NCI-H526 treated with DMSO at 0.1 percent for 48 hours (cell line): ENCODE measurements at regions not wholly inside any gene's neighbourhood (a gene's known extent, or its start where the extent isn't known, plus 50 kb on each side); places are given as distances from the start of the nearest gene placed in this dataset.
"Not testable (repeated sequence)": the region's sequence is repeated elsewhere in the genome, so short reads cannot be mapped to it uniquely, and the experiment has no call there.

Experiments used
- DNase-seq: peaks from one replicate; lab custom pipeline; 2025; lab: John Stamatoyannopoulos, UW

- DNase-seq, result no peak
Measured at GRCh38 chr2:173547499-173547898, 192.8 kb downstream of the CDCA7 start.

DNA sequence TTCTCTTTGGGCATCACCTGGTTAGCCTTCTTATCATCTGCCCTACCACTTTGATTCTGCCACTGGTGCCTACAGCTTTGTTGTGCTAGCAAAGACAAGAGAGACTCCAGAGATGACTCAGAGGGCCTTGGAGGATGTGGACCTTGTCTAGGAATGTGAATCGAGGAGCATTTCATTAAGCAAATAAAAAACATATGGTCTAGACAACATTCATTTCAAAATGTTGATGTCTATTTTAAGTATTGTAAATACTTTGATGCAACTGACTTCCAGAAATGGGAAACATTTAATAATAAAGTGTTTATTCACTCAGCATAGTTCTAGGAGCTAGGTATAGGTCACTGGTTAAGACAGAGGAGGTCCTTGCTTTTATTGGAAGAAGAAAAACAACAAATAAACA lies 195.5 kb downstream of the CDCA7 start:
- DNase-seq, result no peak

DNA sequence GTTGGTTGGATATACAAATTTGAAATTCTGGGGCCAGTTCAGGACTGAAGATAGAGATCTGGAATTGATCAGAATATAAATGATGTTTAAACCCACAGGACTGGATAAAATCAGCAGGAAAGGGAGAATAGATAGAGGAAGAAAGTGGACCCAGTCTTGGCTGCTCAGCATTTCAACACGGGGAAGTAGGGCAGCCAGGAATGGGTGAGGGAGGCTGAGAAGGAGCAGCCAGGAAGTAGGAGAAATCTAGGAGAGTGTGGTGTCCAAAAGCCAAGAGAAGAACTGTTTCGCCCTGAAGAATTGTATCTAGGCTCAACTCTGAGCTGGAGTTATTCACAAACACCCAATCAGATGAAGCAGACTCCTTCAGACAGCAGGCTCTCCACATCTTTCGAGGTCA lies 197.9 kb downstream of the CDCA7 start:
- DNase-seq, result no peak

DNA sequence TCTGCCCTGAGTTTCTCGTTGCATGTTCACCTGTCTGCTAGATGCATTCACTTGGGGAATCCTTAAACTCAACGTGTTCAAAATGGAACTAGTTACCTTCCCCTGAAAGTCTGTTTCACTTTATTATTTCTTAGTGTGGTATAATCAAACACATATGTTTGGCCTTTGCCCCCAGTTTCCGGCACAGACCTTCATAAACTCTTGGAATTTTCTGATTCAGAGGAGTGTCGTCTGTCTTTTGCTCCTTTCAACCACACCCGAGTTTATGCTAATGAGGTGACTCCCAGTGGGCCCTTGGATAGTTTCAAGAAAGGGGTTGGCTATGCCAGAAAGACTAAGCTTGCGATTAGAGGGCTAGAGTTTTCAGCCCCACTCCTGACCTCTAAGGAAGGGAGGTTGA lies 198.9 kb downstream of the CDCA7 start:
- no peak for DNase-seq

- no peak for DNase-seq
Measured at GRCh38 chr2:173555833-173556232, 201.2 kb downstream of the CDCA7 start.

DNA sequence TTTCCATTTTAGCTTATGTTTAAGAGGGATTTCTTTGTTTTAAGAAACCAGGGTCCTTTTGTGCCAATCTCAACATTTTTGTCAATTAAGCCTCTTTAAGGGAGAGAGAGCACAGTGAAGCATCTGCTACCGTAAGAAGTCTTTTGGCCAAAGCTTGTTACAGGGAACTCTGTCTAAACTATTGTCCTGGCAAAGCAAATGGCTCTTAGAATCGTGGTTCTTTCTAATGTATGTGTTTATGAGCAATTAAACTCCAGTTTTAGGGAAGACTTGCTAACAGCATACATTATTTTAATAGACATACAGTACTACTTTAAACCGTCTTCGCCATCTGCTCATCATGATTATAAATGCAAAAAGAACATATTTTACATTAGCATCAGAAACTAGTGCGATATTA lies 202.1 kb downstream of the CDCA7 start:
- no peak for DNase-seq

DNA sequence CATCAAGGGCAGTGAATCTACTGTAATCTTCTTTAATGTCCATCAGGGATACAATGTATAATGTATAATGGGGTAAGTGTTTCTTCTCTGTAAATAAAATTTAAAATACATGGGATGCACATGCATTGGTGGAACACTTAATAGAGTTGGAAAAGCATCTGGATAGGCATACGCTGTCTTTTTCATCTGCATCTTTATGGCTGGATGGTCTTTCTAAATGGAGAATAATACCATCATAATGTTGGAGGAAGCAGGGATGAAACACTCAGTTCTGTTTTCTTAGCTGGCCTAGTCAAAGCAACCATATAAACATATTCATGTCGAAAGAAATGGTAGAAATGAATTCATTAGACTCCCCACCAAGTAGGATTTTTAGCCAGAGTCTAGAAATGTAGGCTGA lies 202.8 kb downstream of the CDCA7 start:
- no peak for DNase-seq

- no peak for DNase-seq
Measured at GRCh38 chr2:173567493-173567892, 212.8 kb downstream of the CDCA7 start.

GRCh38 chr2:173568054-173568453 lies 213.4 kb downstream of the CDCA7 start:
- DNase-seq, result peak; percentile 11

DNA sequence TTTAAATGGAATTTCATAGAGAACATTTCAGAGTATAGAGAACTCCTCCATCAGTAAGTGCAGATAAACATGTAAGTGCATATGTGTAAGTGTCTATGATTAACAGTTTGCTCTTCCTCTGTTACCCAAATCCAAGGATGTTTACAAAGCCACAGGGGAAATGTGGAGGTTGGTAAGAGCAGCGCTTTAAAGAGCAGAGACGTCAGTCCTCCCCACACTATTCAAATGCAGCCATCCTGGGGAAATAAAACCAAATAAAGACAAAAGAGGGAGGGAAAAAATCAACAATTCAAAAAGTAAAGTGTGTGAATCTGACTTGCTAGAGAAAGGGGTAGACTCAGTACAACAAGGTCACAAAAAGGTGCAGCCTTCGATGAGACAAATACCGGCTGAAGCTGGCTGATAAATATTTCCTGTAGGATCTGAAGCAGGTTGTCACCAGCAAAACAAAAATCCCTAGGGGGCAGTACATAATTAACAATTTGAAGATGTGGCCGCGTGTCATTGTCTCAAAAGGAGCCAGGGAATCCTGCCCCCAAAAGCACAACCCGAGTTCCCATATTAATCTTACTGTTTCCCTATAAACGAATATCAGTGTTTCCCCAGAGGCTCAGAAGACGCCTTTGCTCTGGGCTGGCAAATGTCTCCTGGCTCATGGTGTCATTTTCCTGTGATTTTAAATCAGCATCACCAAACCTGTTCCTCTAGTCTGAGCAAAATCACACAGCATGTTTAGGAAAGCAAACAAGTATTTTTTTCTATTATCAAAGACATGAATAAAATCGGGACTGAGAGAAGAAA lies 216.5 kb downstream of the CDCA7 start:
- DNase-seq, result peak; percentile 68

DNA sequence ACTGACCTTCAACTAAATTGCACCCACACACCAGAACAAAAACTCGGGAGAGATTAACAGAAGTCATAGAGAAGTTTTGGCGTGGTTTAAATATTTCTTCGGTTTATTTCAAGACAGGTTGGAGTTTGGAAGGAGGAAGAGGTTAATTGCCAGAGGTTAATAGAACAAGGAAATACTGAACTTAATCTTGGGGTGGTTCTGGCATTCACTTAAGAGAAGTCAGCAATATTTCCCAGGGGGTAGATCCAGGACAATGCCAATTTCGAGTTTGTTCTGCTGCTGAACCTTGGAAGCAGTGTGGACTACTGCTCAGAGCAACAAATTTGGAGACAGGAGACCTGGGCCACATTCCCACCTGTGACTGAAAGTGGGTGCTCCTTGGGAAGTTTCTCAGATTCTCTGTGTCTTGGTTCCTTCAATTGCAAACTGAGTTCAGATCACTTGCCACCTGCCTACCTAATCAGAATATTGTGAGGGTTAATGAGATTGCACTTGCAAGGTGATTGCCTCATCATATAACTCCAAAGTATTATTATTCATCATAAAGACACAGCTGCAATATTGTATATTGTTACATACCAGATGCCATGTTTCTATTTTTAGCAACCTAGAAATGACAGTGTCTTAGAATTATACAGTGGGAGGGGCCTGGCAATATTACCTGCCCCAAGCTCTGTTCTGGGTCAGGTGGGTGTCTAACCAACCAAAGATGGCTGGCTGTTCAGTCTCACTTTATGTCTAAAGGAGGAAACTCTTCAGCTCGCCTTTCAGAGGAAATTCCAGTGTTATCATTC lies 217.4 kb downstream of the CDCA7 start:
- DNase-seq, result no peak

DNA sequence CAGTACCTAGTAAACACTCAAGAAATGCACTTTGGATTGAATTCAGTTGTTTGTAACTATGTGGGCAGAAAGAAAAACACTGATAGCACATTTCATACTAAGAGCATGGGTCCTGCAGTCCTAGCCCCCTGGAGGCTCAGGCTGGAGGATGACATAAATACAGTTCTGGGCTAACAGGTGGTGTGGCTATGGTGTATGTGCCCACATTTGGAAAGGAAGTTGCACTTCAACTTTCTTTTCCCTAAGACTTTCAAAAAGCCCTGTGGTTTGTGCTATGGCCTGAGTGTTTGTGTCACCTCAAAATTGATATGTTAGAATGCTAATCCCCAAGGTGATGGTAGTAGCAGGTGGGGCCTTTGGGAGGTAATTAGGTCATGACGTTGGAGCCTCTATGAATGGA lies 218.2 kb downstream of the CDCA7 start:
- no peak for DNase-seq

- DNase-seq, result not testable (repeated sequence)
Measured at GRCh38 chr2:173573782-173574181, 219.1 kb downstream of the CDCA7 start.

GRCh38 chr2:173574324-173575112 lies 219.8 kb downstream of the CDCA7 start:
- DNase-seq, result no peak

- DNase-seq, result no peak
Measured at GRCh38 chr2:173578404-173579107, 223.9 kb downstream of the CDCA7 start.

GRCh38 chr2:173580351-173580750 lies 225.7 kb downstream of the CDCA7 start:
- no peak for DNase-seq

DNA sequence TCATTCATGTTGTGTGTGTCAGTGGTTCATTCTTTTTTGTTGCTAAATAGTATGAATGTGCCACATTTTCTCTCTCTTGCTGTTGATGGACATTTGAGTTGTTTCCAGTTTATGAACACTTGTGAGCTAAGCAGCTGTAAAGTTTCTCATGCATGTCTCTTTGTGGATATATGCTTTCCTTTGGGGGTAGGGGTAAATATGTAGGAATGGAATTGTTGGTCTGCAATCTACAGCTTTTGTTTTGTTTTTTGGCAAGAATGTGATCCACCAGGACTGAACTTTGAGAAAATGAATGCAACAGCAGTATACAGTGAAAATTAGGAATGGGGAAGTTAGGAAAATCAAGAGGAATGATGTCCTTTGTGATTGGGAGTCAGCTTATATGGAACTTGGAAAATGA lies 226.3 kb downstream of the CDCA7 start:
- DNase-seq, result no peak

GRCh38 chr2:173583196-173583595 lies 228.5 kb downstream of the CDCA7 start:
- no peak for DNase-seq

GRCh38 chr2:173584000-173584399 lies 229.3 kb downstream of the CDCA7 start:
- no peak for DNase-seq

- DNase-seq, result no peak
Measured at GRCh38 chr2:173584676-173585458, 230.2 kb downstream of the CDCA7 start.

DNA sequence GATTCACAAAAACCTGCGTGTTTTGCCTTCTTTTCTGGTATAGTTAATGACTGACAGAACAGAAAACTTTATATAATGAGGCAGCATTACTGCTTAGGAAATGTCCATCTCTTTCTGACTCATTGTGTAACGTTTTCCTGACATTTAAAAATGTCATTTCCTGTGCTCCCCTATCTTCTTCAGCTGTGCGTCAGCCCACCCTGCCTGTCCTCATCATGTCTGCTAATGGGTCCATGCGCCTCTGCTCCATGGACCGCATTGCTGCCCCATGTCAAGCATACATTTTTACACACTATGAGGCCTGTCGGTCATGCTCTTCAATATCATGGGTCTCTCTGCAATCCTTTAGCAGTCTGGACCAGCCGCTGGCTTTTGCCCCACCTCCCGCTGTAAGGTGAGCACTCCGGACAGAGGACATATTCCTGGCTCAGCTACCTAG lies 234.3 kb downstream of the CDCA7 start:
- no peak for DNase-seq
